ENCODE measurements at regions not wholly inside any gene's neighbourhood (a gene's known extent, or its start where the extent isn't known, plus 50 kb on each side); places are given as distances from the start of the nearest gene placed in this dataset.

GRCh38 chr3:164023480-164023879, 1054.8 kb downstream of the SI start:
- H3K4me3 ChIP-seq (ENCODE audit: control extremely low read depth in 1 of 5, extremely low read depth in 1 of 5, insufficient read depth in 1 of 5, low read depth in 2 of 5, low read length in 4 of 5) = no peak overlapping the region
- ATAC-seq (ENCODE audit: low read depth) (no peak), DNase-seq (no peak)
- peaks cover 0 to 12% (median 0%) of the 10 kb centered on the region in 3 donors for H3K9me3 ChIP-seq (ENCODE audit: control extremely low read depth in 1 of 3, control insufficient read depth in 2 of 3, insufficient read depth in 1 of 3, low read length in 2 of 3)
- no peaks in the 10 kb centered on the region for H3K79me2 ChIP-seq (ENCODE audit: control insufficient read depth, insufficient read depth, low read length)
- H3K27ac Mint-ChIP-seq = no peak overlapping the region
- no peak overlapping the region for H3K27ac ChIP-seq (ENCODE audit: low read length in 2 of 2)
- CTCF ChIA-PET = no interaction called here
- H3K27me3 ChIP-seq (replicated peaks in 1 of 4; ENCODE audit: control extremely low read depth in 1 of 4, control insufficient read depth in 3 of 4, insufficient read depth in 4 of 4, low read length in 3 of 4) = no peaks in the 10 kb centered on the region
- H3K4me1 ChIP-seq (ENCODE audit: control insufficient read depth in 2 of 2, insufficient read depth in 2 of 2, low read length in 2 of 2) = no peaks in the 10 kb centered on the region
- no peaks in the 10 kb centered on the region for H4K20me1 ChIP-seq (ENCODE audit: control insufficient read depth, insufficient read depth, low read length, poor library complexity, severe bottlenecking)
- H2AFZ ChIP-seq (ENCODE audit: insufficient read depth, low read depth, low read length, poor library complexity, severe bottlenecking) = no peak overlapping the region
- no peak overlapping the region for H3K9ac ChIP-seq (ENCODE audit: low read length)
- H3K4me3 Mint-ChIP-seq = no peak overlapping the region
- H3K4me2 ChIP-seq (replicated peaks; ENCODE audit: low read depth, low read length, poor library complexity, severe bottlenecking) = no peak overlapping the region
- POLR2A ChIA-PET = no interaction called here
- no peaks in the 10 kb centered on the region for H3K27me3 Mint-ChIP-seq
- TF ChIP-seq CTCF (IDR thresholded peaks at IDR 0.05) = no peak
- no peaks in the 10 kb centered on the region for H3K36me3 ChIP-seq (replicated peaks in 1 of 2; ENCODE audit: control extremely low read depth in 1 of 2, control insufficient read depth in 1 of 2, extremely low read depth in 1 of 2, insufficient read depth in 2 of 2, low read length in 1 of 2)
- H3K9me3 Mint-ChIP-seq (ENCODE audit: insufficient read depth) = peaks cover 3% of the 10 kb centered on the region
- intact Hi-C loops (cut with micrococcal nuclease) = no loop called here
- H3K4me1 Mint-ChIP-seq = no peaks in the 10 kb centered on the region
- 98% methylated on average over 4 of the region's 4 CpGs for WGBS (ENCODE audit: insufficient coverage)

GRCh38 chr3:164018500-164018899, 1059.8 kb downstream of the SI start:
- 97% methylated on average over 9 of the region's 9 CpGs for WGBS (ENCODE audit: insufficient coverage)
- no peak overlapping the region for H3K4me2 ChIP-seq (replicated peaks; ENCODE audit: low read depth, low read length, poor library complexity, severe bottlenecking)

More at GRCh38 chr3:164018500-164018899, 1059.8 kb downstream of the SI start:
- Mint-ChIP-seq H3K27ac (no peak overlapping the region), H3K27me3 (no peaks in the 10 kb centered on the region), H3K4me1 (no peaks in the 10 kb centered on the region), H3K9me3 (ENCODE audit: insufficient read depth) (peaks cover 2% of the 10 kb centered on the region), H3K4me3 (no peak overlapping the region)
- ChIA-PET POLR2A (no interaction called here), CTCF (no interaction called here)
- no peak for TF ChIP-seq EZH2 (IDR thresholded peaks at IDR 0.05; ENCODE audit: borderline replicate concordance, insufficient read depth, low read depth, low read length, poor library complexity, severe bottlenecking)
- no peak for TF ChIP-seq CTCF (IDR thresholded peaks at IDR 0.05)
- no peak for ATAC-seq (ENCODE audit: low read depth)
- Histone ChIP-seq H3K36me3 (replicated peaks in 1 of 2; ENCODE audit: control extremely low read depth in 1 of 2, control insufficient read depth in 1 of 2, extremely low read depth in 1 of 2, insufficient read depth in 2 of 2, low read length in 1 of 2) (no peaks in the 10 kb centered on the region), H3K4me1 (ENCODE audit: control insufficient read depth in 2 of 2, insufficient read depth in 2 of 2, low read length in 2 of 2) (no peaks in the 10 kb centered on the region), H3K79me2 (ENCODE audit: control insufficient read depth, insufficient read depth, low read length) (no peaks in the 10 kb centered on the region), H4K20me1 (ENCODE audit: control insufficient read depth, insufficient read depth, low read length, poor library complexity, severe bottlenecking) (no peaks in the 10 kb centered on the region), H2AFZ (ENCODE audit: insufficient read depth, low read depth, low read length, poor library complexity, severe bottlenecking) (no peak overlapping the region), H3K27me3 (replicated peaks in 1 of 4; ENCODE audit: control extremely low read depth in 1 of 4, control insufficient read depth in 3 of 4, insufficient read depth in 4 of 4, low read length in 3 of 4) (no peaks in the 10 kb centered on the region), H3K4me3 (ENCODE audit: control extremely low read depth in 1 of 5, extremely low read depth in 1 of 5, insufficient read depth in 1 of 5, low read depth in 2 of 5, low read length in 4 of 5) (no peak overlapping the region), H3K27ac (ENCODE audit: low read length in 2 of 2) (no peak overlapping the region), H3K9me3 (ENCODE audit: control extremely low read depth in 1 of 3, control insufficient read depth in 2 of 3, insufficient read depth in 1 of 3, low read length in 2 of 3) (peaks cover 0 to 7% (median 0%) of the 10 kb centered on the region in 3 donors), H3K9ac (ENCODE audit: low read length) (no peak overlapping the region)
- no peak for DNase-seq
- intact Hi-C loops (cut with micrococcal nuclease) = no loop called here

Data from B cell (primary cell).